Hepatocyte (in vitro differentiated cells): ENCODE measurements at regions not wholly inside any gene's neighbourhood (a gene's known extent, or its start where the extent isn't known, plus 50 kb on each side); places are given as distances from the start of the nearest gene placed in this dataset.

Experiments used
- DNase-seq: peaks from one replicate; pipeline ENCODE4 v3.0.0-alpha.2; 2016; ENCODE audit warnings: low spot score
- H2AFZ ChIP-seq: fragments of 200-600 bp; sonication (generic); 2 replicates; pipeline ENCODE4 v1.6.0; 2016; ENCODE audit warnings: antibody characterized with exemption, mild to moderate bottlenecking
- H3K27ac ChIP-seq: fragments of 200-600 bp; sonication (generic); 2 replicates; pipeline ENCODE4 v1.5.1; 2016; ENCODE audit warnings: mild to moderate bottlenecking
- H3K27me3 ChIP-seq: fragments of 200-600 bp; sonication (generic); 2 replicates; pipeline ENCODE4 v1.6.1; 2016
- H3K36me3 ChIP-seq: fragments of 200-600 bp; sonication (generic); replicated peaks from 2 replicates; pipeline ENCODE4 v1.5.1; 2016; ENCODE audit warnings: low read depth; ENCODE audit not compliant: insufficient read depth
- H3K4me1 ChIP-seq: fragments of 200-600 bp; sonication (generic); 2 replicates; pipeline ENCODE4 v1.5.1; 2016; ENCODE audit warnings: mild to moderate bottlenecking, moderate library complexity; ENCODE audit not compliant: insufficient read depth
- H3K4me2 ChIP-seq: fragments of 200-600 bp; sonication (generic); 2 replicates; pipeline ENCODE4 v1.6.0; 2016
- H3K4me3 ChIP-seq: fragments of 200-600 bp; sonication (generic); 2 replicates; pipeline ENCODE4 v1.5.1; 2016; ENCODE audit warnings: mild to moderate bottlenecking
- H3K79me2 ChIP-seq: fragments of 200-600 bp; sonication (generic); 2 replicates; pipeline ENCODE4 v1.6.0; 2017; ENCODE audit warnings: mild to moderate bottlenecking
- H3K9me2 ChIP-seq: fragments of 200-600 bp; sonication (generic); replicated peaks from 2 replicates; pipeline ENCODE4 v1.6.0; 2017; ENCODE audit warnings: mild to moderate bottlenecking; ENCODE audit not compliant: insufficient read depth
- H3K9me3 ChIP-seq: fragments of 200-600 bp; sonication (generic); 2 replicates; pipeline ENCODE4 v1.5.1; 2016; ENCODE audit warnings: low read depth, mild to moderate bottlenecking
- H4K20me1 ChIP-seq: fragments of 200-600 bp; sonication (generic); 2 replicates; pipeline ENCODE4 v1.6.0; 2016; ENCODE audit warnings: mild to moderate bottlenecking; ENCODE audit not compliant: insufficient read depth, poor library complexity, severe bottlenecking
- EZH2 ChIP-seq: fragments of 200-600 bp; sonication (generic); IDR thresholded peaks from 2 replicates; pipeline ENCODE4 v1.6.1; 2016; ENCODE audit warnings: antibody characterized with exemption, mild to moderate bottlenecking, borderline replicate concordance
- EZH2phosphoT487 ChIP-seq: fragments of 200-600 bp; sonication (generic); IDR thresholded peaks from one replicate; pipeline ENCODE4 v1.6.1; 2018; ENCODE audit warnings: antibody characterized with exemption, mild to moderate bottlenecking, low read depth, moderate library complexity; ENCODE audit not compliant: unreplicated experiment, severe bottlenecking
- WGBS: methylation state at CpG from one replicate; pipeline ENCODE4 v1.1.6; 2016; ENCODE audit warnings: low lambda C conversion rate; ENCODE audit errors: missing lambda C conversion rate; 5-methylcytosine and 5-hydroxymethylcytosine counted together
- TF ChIP-seq, protein P1 (sequence below): fragments of 200-600 bp; sonication (generic); IDR thresholded peaks from 2 replicates; pipeline ENCODE4 v1.5.1; 2016; ENCODE audit warnings: antibody characterized with exemption, mild to moderate bottlenecking; ENCODE audit not compliant: poor library complexity

DNA sequence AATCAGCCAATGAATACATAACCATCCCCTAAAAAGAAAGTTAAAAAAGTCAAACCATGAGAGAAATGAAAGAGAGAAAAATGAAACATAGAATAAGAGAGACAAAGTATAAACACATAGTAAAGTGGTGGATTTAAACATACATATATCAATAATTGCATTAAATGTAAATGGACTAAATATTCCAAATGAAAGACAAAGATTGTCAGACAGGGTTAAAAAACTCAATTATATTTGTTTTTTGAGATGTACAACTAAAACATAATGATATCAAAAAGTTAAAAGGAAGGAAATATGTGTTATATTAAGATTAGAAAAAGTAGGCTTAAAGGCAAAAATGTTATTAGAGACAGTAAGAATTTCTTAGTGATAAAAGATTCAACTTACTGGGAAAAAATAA is 83.8 kb upstream of the CELF4 start:
- Histone ChIP-seq H3K79me2 (no peaks in the 10 kb centered on the region), H4K20me1 (no peaks in the 10 kb centered on the region), H3K4me3 (no peak overlapping the region), H3K9me3 (no peaks in the 10 kb centered on the region), H3K36me3 (no peaks in the 10 kb centered on the region), H3K27ac (no peak overlapping the region), H3K27me3 (no peaks in the 10 kb centered on the region), H3K4me2 (no peak overlapping the region), H3K9me2 (no peaks in the 10 kb centered on the region), H2AFZ (no peak overlapping the region), H3K4me1 (peaks cover 10% of the 10 kb centered on the region)
- TF ChIP-seq EZH2phosphoT487, result no peak
- TF ChIP-seq, protein P1, sequence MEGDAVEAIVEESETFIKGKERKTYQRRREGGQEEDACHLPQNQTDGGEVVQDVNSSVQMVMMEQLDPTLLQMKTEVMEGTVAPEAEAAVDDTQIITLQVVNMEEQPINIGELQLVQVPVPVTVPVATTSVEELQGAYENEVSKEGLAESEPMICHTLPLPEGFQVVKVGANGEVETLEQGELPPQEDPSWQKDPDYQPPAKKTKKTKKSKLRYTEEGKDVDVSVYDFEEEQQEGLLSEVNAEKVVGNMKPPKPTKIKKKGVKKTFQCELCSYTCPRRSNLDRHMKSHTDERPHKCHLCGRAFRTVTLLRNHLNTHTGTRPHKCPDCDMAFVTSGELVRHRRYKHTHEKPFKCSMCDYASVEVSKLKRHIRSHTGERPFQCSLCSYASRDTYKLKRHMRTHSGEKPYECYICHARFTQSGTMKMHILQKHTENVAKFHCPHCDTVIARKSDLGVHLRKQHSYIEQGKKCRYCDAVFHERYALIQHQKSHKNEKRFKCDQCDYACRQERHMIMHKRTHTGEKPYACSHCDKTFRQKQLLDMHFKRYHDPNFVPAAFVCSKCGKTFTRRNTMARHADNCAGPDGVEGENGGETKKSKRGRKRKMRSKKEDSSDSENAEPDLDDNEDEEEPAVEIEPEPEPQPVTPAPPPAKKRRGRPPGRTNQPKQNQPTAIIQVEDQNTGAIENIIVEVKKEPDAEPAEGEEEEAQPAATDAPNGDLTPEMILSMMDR, result no peak
- TF ChIP-seq EZH2, result no peak
- DNase-seq, result no peak

DNA sequence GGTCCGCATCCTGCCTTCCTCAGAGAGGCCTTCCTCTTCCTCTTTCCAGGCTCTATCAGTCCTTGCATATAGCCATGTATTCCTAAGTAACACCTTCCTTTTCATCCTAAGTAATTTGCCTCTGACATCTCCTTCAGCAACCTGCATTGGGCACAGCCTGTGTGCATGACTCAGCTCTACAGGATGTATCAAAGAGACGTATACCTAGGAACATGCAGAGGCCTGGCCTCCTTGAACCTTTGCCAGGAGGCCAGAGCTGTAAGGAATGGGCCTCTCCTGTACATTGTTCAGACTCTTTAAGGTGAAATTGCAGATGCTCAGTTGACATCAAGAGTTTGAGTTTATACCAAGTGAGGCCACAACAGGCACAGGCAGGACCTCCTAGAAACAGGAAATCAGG is 76.0 kb upstream of the CELF4 start:
- H3K4me1 ChIP-seq, result no peaks in the 10 kb centered on the region
- H3K4me2 ChIP-seq, result no peak overlapping the region
- H3K4me3 ChIP-seq, result no peak overlapping the region
- no peaks in the 10 kb centered on the region for H3K27me3 ChIP-seq
- 95% methylated on average over 2 of the region's 2 CpGs for WGBS
- no peak overlapping the region for H3K27ac ChIP-seq
- no peaks in the 10 kb centered on the region for H4K20me1 ChIP-seq
- H3K79me2 ChIP-seq, result no peaks in the 10 kb centered on the region
- no peaks in the 10 kb centered on the region for H3K36me3 ChIP-seq
- no peaks in the 10 kb centered on the region for H3K9me3 ChIP-seq
- DNase-seq, result no peak
- TF ChIP-seq EZH2 (no peak), EZH2phosphoT487 (no peak)
- TF ChIP-seq, protein P1, result no peak
- no peak overlapping the region for H2AFZ ChIP-seq
- H3K9me2 ChIP-seq, result no peaks in the 10 kb centered on the region

- Histone ChIP-seq H3K36me3 (no peaks in the 10 kb centered on the region), H2AFZ (no peak overlapping the region), H3K27me3 (no peaks in the 10 kb centered on the region), H3K4me2 (no peak overlapping the region), H3K4me3 (no peak overlapping the region), H3K9me3 (no peaks in the 10 kb centered on the region), H3K4me1 (no peaks in the 10 kb centered on the region), H3K79me2 (no peaks in the 10 kb centered on the region), H3K27ac (no peak overlapping the region), H3K9me2 (no peaks in the 10 kb centered on the region), H4K20me1 (no peaks in the 10 kb centered on the region)
- TF ChIP-seq EZH2phosphoT487 (no peak), EZH2 (no peak)
- TF ChIP-seq, protein P1, result no peak
- no peak for DNase-seq
Measured at GRCh38 chr18:37640504-37640903, 74.9 kb upstream of the CELF4 start.

GRCh38 chr18:37639846-37640245 is 74.2 kb upstream of the CELF4 start:
- no peaks in the 10 kb centered on the region for H3K27me3 ChIP-seq
- WGBS, result 80% methylated on average over 3 of the region's 3 CpGs
- DNase-seq, result no peak
- H3K79me2 ChIP-seq, result no peaks in the 10 kb centered on the region
- no peak overlapping the region for H2AFZ ChIP-seq
- no peaks in the 10 kb centered on the region for H3K36me3 ChIP-seq
- no peaks in the 10 kb centered on the region for H4K20me1 ChIP-seq
- no peak overlapping the region for H3K4me2 ChIP-seq
- H3K9me2 ChIP-seq, result no peaks in the 10 kb centered on the region
- no peaks in the 10 kb centered on the region for H3K4me1 ChIP-seq
- H3K27ac ChIP-seq, result no peak overlapping the region
- H3K9me3 ChIP-seq, result no peaks in the 10 kb centered on the region
- no peak overlapping the region for H3K4me3 ChIP-seq
- TF ChIP-seq, protein P1, result no peak
- TF ChIP-seq EZH2phosphoT487 (no peak), EZH2 (no peak)
